ENCODE measurements at regions not wholly inside any gene's neighbourhood (a gene's known extent, or its start where the extent isn't known, plus 50 kb on each side); places are given as distances from the start of the nearest gene placed in this dataset.
"Not testable (repeated sequence)": the region's sequence is repeated elsewhere in the genome, so short reads cannot be mapped to it uniquely, and the experiment has no call there.

- DNase-seq, result no peak
Observed at GRCh38 chr16:22627043-22627442, 116.4 kb downstream of the NPIPB5 start.

GRCh38 chr16:22628994-22629393, 118.3 kb downstream of the NPIPB5 start:
- no peak for DNase-seq

DNA sequence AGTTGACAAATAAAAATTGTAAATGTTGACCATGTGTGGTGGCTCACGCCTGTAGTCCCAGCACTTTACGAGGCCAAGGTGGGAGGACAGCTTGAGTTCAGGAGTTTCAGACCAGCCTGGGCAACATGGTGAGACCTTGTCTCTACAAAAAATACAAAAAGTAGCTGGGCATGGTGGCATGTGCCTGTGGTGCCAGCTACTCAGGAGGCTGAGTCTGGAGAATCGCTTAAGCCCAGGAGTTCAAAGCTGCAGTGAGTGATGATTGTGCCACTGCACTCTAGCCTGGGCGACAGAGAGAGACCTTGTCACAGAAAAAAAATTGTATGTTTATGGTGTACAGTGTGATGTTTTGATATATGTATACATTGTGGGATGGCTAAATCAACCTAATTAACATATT, 119.6 kb downstream of the NPIPB5 start:
- no peak for DNase-seq

DNA sequence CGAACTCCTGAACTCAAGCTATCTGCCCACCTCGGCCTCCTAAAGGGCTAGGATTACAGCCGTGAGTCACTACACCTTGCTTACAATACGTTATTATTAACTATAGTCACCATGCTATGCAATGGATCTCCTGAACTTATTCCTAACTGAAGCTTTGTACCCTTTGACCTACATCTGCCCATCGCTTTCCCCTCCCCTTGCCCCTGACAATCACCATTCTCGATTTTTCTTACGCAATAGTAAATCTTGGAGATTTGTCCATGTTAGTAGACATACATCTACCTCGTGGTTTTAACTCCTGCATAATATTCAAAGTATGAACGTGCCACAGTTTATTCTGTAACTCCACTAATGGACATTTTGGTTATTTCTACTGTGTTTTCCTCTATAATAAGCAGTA, 120.6 kb downstream of the NPIPB5 start:
- no peak for DNase-seq

DNA sequence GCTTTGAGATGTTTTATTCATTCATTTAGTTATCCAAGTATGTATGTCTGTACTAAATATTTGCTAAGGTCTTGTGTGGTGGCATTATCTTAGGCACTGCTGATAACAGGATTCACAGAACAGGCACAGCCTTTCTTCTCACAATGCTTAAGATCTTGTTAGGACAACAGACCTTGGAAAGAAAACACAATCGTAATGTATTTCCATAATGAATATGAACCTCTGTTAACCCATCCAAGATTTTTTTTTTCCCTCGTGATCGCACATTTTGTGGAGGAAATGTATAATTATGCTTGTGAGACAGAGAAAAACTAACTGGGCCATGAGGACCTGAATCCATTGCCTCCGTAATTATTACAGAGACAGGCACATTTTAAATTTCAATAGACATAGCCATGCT, 121.9 kb downstream of the NPIPB5 start:
- DNase-seq, result no peak

DNA sequence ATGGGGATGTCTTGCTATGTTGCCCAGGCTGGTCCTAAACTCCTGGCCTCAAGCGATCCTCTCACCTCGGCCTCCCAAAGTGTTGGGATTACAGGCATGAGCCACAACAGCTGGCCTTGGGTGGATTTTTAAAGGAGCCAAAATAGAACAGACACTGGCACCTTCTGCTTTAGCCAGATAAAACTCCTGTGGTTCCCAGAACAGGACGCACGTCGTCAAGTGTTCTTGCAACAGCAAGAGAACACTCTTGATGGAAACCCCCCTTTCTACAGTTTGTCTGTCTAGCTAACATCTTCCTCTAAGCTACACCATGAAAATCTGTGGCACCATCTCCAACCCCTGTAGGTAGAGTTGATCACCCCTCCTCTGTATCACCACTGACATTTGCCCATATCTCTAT, 122.6 kb downstream of the NPIPB5 start:
- no peak for DNase-seq

DNA sequence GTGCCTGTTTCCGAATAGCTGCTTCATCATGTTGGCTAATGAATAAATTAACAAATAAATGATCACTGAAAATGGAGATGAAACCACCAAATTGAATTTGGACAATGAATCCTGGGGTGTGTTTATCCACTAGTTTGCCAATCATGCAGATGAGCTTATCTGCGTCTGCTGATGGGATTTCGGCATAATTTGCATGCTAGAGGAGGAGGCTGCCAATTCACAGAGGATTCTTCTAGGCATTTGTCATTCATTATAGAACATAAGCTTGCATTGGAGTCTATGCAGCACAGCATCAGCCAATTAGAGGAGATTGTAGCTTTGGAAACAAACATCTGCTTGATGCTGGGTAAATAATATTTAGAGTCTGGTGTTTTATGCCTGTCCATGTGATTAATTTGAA, 123.1 kb downstream of the NPIPB5 start:
- no peak for DNase-seq

GRCh38 chr16:22634954-22635353, 124.3 kb downstream of the NPIPB5 start:
- no peak for DNase-seq

DNA sequence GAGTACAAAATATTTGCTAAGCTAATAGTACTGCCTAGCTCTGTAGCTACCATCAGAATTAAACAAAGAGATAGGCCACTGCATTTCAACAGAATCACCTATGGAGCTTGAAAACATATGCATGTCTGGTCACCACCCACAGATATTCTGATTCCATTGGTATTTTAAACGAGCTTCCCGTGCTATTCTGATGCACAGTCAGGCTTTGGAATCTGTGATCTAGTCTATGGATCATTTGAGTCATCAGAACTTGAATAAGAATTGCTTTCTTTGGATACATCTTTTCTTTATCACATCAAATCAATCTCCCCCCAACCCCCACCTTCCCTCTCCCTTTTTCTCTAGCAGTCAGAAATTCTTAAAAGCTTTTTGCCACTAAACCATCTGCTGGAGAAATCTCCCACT, 124.7 kb downstream of the NPIPB5 start:
- no peak for DNase-seq

- no peak for DNase-seq
Observed at GRCh38 chr16:22635801-22636200, 125.1 kb downstream of the NPIPB5 start.

DNA sequence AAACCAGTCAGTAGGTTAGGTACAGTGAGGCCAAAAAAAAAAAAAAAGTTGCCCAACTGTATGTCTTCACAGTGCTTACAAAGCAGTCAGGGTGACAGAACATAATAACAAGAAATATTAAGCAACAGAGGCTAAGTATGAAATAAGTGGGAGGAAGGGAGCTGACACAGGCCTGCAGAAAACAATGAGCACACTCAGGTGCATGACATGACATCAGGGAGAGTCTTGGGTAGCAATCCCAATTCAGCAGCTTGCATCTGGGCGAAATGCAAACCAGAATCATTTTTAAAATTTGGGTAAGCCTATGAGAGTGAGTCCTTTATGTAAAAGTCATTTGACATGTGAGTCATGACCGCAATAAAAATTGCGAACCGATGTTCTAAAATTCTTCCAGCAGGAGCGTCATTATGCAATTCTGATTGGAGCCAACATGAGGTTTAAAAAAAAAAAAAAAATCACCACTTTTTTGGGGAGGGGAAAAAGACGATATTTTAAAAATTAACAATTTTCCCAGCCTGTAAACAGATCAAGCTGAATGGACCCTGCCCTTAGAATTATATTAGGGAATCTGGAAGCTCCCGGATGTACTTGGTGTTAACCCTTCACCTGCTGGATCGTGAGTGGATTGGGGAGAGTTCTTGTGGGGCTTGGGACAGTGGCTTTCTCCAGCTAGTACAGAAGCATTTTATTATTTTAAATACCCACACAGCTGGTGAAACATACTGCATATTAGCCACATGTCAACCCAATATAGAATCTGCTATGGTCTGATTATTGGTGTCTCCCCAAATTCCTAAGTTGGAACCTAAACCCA, 127.9 kb downstream of the NPIPB5 start:
- no peak for DNase-seq

DNA sequence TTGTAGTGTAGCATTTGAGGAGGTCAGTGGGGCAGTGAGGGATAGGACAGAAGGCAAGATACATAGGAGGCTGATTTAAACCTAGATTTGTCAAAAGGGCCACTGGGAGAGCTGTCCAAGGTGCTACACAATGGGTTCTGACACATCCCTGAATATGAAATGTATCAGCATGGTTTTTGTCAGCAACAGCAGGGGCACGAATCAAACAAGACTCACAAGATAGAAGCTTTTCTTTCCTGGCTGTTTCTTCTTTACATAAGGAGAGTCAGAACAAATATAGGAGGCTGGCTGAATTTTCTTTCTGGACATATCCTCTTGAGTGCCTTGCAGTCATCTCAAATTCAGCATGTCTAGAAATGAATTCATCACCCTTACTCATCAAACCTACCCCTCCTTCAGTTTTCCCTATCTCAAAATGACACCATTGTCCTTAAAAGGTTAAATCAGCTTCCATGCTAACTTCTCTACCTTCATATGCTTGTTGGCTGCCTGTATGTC, 130.5 kb downstream of the NPIPB5 start:
- DNase-seq, result peak; percentile 6

- DNase-seq, result no peak
Observed at GRCh38 chr16:22642416-22643088, 131.9 kb downstream of the NPIPB5 start.

DNA sequence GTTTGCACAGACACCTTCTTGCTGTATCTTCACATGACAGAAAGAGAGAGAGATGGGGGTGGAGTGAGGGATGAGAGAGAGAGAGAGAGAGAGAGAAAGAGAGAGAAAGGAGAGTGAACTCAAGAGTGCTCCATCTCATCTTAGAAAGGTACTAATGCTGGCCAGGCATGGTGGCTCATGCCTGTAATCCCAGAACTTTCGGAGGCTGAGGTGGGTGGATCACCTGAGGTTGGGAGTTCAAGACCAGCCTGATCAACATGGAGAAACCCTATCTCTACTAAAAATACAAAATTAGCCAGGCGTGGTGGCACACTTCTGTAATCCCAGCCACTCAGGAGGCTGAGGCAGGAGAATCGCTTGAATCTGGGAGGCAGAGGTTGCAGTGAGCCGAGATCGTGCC, 132.5 kb downstream of the NPIPB5 start:
- not testable (repeated sequence) for DNase-seq

- no peak for DNase-seq
Observed at GRCh38 chr16:22643886-22644285, 133.2 kb downstream of the NPIPB5 start.

DNA sequence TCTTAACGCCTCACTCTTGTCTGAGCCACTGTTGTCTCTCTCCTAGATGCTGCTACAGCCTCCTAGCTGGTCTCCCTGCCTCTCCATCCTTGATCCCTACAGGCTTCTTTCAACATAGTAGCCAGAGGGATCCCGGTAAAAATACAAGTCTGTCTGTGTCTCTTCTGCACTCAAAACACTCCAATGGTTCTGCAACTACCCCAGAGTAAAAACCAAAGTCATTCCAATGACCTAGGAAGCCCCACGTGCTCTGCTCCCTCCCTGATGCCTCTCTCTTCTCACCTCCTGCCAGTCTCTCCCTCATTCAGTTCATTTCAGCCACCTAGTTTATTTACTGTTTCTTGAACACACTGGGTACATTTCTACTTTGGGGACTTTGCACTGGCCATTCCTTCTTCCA, 135.2 kb downstream of the NPIPB5 start:
- no peak for DNase-seq

GRCh38 chr16:22646948-22647556, 136.4 kb downstream of the NPIPB5 start:
- no peak for DNase-seq

DNA sequence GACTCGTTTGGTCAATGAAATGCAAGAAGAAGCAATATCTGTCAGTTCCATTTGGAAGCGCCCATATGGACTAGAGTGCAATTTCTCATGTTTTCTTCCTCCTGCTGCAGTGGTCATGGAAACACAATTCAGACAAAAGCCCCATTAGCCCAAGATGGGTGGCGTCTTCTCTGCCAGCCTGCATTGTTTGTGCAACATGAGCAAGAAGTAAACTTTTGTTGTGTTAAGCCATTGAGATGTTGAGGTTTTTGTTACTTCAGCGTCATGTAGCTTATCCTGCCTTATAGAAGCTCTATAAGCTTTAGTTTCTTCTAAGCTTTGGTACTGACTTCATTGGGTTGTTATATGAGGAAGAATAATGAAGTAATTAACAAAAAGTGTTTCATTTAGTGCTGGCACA, 137.4 kb downstream of the NPIPB5 start:
- DNase-seq, result no peak

DNA sequence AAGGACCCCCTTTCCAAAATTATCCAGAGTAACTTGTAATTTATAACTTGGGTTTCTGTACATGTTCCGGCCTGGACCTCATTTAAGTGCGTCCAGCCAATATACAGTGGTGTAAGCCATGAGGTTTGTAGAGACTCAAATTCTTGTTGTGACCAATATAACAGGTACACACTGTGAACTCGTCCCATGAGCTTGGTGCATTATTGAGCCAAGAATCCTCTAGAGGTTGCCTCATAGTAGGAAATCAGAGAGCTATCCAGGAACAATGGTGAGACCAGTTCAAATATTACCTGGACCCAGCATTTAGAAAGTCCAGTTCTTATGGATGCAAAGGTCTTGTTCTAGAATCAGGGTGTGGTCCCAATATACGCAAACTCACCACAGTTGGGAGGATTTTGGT, 138.2 kb downstream of the NPIPB5 start:
- no peak for DNase-seq

DNA sequence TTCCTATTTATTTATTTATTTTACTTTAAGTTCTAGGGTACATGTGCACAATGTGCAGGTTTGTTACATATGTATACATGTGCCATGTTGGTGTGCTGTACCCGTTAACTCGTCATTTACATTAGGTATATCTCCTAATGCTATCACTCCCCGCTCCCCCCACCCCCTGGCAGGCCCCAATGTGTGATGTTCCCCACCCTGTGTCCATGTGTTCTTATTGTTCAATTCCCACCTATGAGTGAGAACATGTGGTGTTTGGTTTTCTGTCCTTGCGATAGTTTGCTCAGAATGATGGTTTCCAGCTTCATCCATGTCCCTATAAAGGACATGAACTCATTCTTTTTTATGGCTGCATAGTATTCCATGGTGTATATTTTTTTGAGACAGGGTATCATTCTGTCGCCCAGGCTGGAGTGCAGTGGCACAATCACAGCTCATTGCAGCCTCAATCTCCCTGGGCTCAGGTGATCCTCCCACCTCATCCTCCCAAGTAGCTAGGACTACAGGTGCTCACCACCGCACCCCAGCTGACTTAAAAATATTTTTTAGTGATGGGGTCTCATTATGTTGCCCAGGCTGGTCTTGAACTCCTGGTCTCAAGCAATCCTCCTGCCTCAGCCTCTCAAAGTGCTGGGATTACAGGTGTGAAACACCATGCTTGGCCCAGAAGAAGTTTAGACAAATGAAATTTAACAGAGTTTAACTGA, 140.6 kb downstream of the NPIPB5 start:
- not testable (repeated sequence) for DNase-seq

- no peak for DNase-seq
Observed at GRCh38 chr16:22652463-22652845, 141.8 kb downstream of the NPIPB5 start.

- DNase-seq, result no peak
Observed at GRCh38 chr16:22653876-22654275, 143.2 kb downstream of the NPIPB5 start.

- not testable (repeated sequence) for DNase-seq
Observed at GRCh38 chr16:22656573-22656972, 145.9 kb downstream of the NPIPB5 start.

Data from T1000 (cell line).